Hepatocyte (in vitro differentiated cells): ENCODE measurements at regions not wholly inside any gene's neighbourhood (a gene's known extent, or its start where the extent isn't known, plus 50 kb on each side); places are given as distances from the start of the nearest gene placed in this dataset.

Source experiments
- DNase-seq: peaks from one replicate; pipeline ENCODE4 v3.0.0-alpha.2; 2016; ENCODE audit warnings: low spot score
- H2AFZ ChIP-seq: fragments of 200-600 bp; sonication (generic); 2 replicates; pipeline ENCODE4 v1.6.0; 2016; ENCODE audit warnings: antibody characterized with exemption, mild to moderate bottlenecking
- H3K27ac ChIP-seq: fragments of 200-600 bp; sonication (generic); 2 replicates; pipeline ENCODE4 v1.5.1; 2016; ENCODE audit warnings: mild to moderate bottlenecking
- H3K27me3 ChIP-seq: fragments of 200-600 bp; sonication (generic); 2 replicates; pipeline ENCODE4 v1.6.1; 2016
- H3K36me3 ChIP-seq: fragments of 200-600 bp; sonication (generic); replicated peaks from 2 replicates; pipeline ENCODE4 v1.5.1; 2016; ENCODE audit warnings: low read depth; ENCODE audit not compliant: insufficient read depth
- H3K4me1 ChIP-seq: fragments of 200-600 bp; sonication (generic); 2 replicates; pipeline ENCODE4 v1.5.1; 2016; ENCODE audit warnings: mild to moderate bottlenecking, moderate library complexity; ENCODE audit not compliant: insufficient read depth
- H3K4me2 ChIP-seq: fragments of 200-600 bp; sonication (generic); 2 replicates; pipeline ENCODE4 v1.6.0; 2016
- H3K4me3 ChIP-seq: fragments of 200-600 bp; sonication (generic); 2 replicates; pipeline ENCODE4 v1.5.1; 2016; ENCODE audit warnings: mild to moderate bottlenecking
- H3K79me2 ChIP-seq: fragments of 200-600 bp; sonication (generic); 2 replicates; pipeline ENCODE4 v1.6.0; 2017; ENCODE audit warnings: mild to moderate bottlenecking
- H3K9me2 ChIP-seq: fragments of 200-600 bp; sonication (generic); replicated peaks from 2 replicates; pipeline ENCODE4 v1.6.0; 2017; ENCODE audit warnings: mild to moderate bottlenecking; ENCODE audit not compliant: insufficient read depth
- H3K9me3 ChIP-seq: fragments of 200-600 bp; sonication (generic); 2 replicates; pipeline ENCODE4 v1.5.1; 2016; ENCODE audit warnings: low read depth, mild to moderate bottlenecking
- H4K20me1 ChIP-seq: fragments of 200-600 bp; sonication (generic); 2 replicates; pipeline ENCODE4 v1.6.0; 2016; ENCODE audit warnings: mild to moderate bottlenecking; ENCODE audit not compliant: insufficient read depth, poor library complexity, severe bottlenecking
- CTCF ChIP-seq: fragments of 200-600 bp; sonication (generic); IDR thresholded peaks from 2 replicates; pipeline ENCODE4 v1.5.1; 2016; ENCODE audit warnings: antibody characterized with exemption, mild to moderate bottlenecking; ENCODE audit not compliant: poor library complexity
- EZH2 ChIP-seq: fragments of 200-600 bp; sonication (generic); IDR thresholded peaks from 2 replicates; pipeline ENCODE4 v1.6.1; 2016; ENCODE audit warnings: antibody characterized with exemption, mild to moderate bottlenecking, borderline replicate concordance
- EZH2phosphoT487 ChIP-seq: fragments of 200-600 bp; sonication (generic); IDR thresholded peaks from one replicate; pipeline ENCODE4 v1.6.1; 2018; ENCODE audit warnings: antibody characterized with exemption, mild to moderate bottlenecking, low read depth, moderate library complexity; ENCODE audit not compliant: unreplicated experiment, severe bottlenecking
- WGBS: methylation state at CpG from one replicate; pipeline ENCODE4 v1.1.6; 2016; ENCODE audit warnings: low lambda C conversion rate; ENCODE audit errors: missing lambda C conversion rate; 5-methylcytosine and 5-hydroxymethylcytosine counted together

GRCh38 chr6:18605841-18606240 lies 218.7 kb downstream of the RNF144B start:
- no peak for DNase-seq
- Histone ChIP-seq H3K4me2 (no peak overlapping the region), H3K9me3 (no peaks in the 10 kb centered on the region), H3K36me3 (no peaks in the 10 kb centered on the region), H3K9me2 (no peaks in the 10 kb centered on the region), H2AFZ (no peak overlapping the region), H4K20me1 (no peaks in the 10 kb centered on the region), H3K27ac (no peak overlapping the region), H3K4me1 (no peaks in the 10 kb centered on the region), H3K27me3 (no peaks in the 10 kb centered on the region), H3K79me2 (no peaks in the 10 kb centered on the region), H3K4me3 (no peak overlapping the region)
- TF ChIP-seq CTCF: no peak
- no peak for TF ChIP-seq EZH2
- TF ChIP-seq EZH2phosphoT487: no peak
- 82% methylated on average over 3 of the region's 3 CpGs for WGBS

GRCh38 chr6:18609715-18610114 lies 222.6 kb downstream of the RNF144B start:
- 67% methylated on average over 1 of the region's 1 CpG for WGBS
- no peak for DNase-seq
- Histone ChIP-seq H3K4me2 (no peak overlapping the region), H3K27ac (no peak overlapping the region), H3K27me3 (no peaks in the 10 kb centered on the region), H3K9me3 (no peaks in the 10 kb centered on the region), H3K36me3 (no peaks in the 10 kb centered on the region), H2AFZ (no peak overlapping the region), H3K4me1 (no peaks in the 10 kb centered on the region), H4K20me1 (no peaks in the 10 kb centered on the region), H3K79me2 (no peaks in the 10 kb centered on the region), H3K4me3 (no peak overlapping the region), H3K9me2 (no peaks in the 10 kb centered on the region)
- no peak for TF ChIP-seq EZH2
- no peak for TF ChIP-seq CTCF
- TF ChIP-seq EZH2phosphoT487: no peak

- Histone ChIP-seq H3K4me2 (no peak overlapping the region), H3K27me3 (no peaks in the 10 kb centered on the region), H4K20me1 (no peaks in the 10 kb centered on the region), H3K9me3 (no peaks in the 10 kb centered on the region), H3K4me3 (no peak overlapping the region), H3K9me2 (no peaks in the 10 kb centered on the region), H3K36me3 (no peaks in the 10 kb centered on the region), H3K4me1 (no peaks in the 10 kb centered on the region), H3K79me2 (no peaks in the 10 kb centered on the region), H3K27ac (no peak overlapping the region), H2AFZ (no peak overlapping the region)
- WGBS: 53% methylated on average over 4 of the region's 4 CpGs
- TF ChIP-seq EZH2 (no peak), EZH2phosphoT487 (no peak), CTCF (no peak)
- no peak for DNase-seq
These were observed 226.3 kb downstream of the RNF144B start for GRCh38 chr6:18613319-18613925.
